ENCODE measurements at regions not wholly inside any gene's neighbourhood (a gene's known extent, or its start where the extent isn't known, plus 50 kb on each side); places are given as distances from the start of the nearest gene placed in this dataset.
A peak's percentile ranks its signal among the peaks of the same experiment; 100 is the strongest.

- TF ChIP-seq, protein P1, sequence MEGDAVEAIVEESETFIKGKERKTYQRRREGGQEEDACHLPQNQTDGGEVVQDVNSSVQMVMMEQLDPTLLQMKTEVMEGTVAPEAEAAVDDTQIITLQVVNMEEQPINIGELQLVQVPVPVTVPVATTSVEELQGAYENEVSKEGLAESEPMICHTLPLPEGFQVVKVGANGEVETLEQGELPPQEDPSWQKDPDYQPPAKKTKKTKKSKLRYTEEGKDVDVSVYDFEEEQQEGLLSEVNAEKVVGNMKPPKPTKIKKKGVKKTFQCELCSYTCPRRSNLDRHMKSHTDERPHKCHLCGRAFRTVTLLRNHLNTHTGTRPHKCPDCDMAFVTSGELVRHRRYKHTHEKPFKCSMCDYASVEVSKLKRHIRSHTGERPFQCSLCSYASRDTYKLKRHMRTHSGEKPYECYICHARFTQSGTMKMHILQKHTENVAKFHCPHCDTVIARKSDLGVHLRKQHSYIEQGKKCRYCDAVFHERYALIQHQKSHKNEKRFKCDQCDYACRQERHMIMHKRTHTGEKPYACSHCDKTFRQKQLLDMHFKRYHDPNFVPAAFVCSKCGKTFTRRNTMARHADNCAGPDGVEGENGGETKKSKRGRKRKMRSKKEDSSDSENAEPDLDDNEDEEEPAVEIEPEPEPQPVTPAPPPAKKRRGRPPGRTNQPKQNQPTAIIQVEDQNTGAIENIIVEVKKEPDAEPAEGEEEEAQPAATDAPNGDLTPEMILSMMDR (IDR thresholded peaks at IDR 0.05): no peak
- no peaks in the 10 kb centered on the region for H3K4me1 ChIP-seq (ENCODE audit: low read depth)
- no peak for DNase-seq
- no peak for ATAC-seq
- intact Hi-C loops (cut with DNase I, micrococcal nuclease): no loop called here
- no peaks in the 10 kb centered on the region for H3K36me3 ChIP-seq (ENCODE audit: low read depth)
- peaks cover 7% of the 10 kb centered on the region for H3K9me3 ChIP-seq
- no peak overlapping the region for H3K4me3 ChIP-seq
Observed at GRCh38 chr5:94010814-94011213, 269.4 kb upstream of the POU5F2 start.

GRCh38 chr5:94009161-94009560, 267.8 kb upstream of the POU5F2 start:
- TF ChIP-seq, protein P1 (IDR thresholded peaks at IDR 0.05): no peak
- Histone ChIP-seq H3K36me3 (ENCODE audit: low read depth) (no peaks in the 10 kb centered on the region), H3K9me3 (no peaks in the 10 kb centered on the region), H3K4me1 (ENCODE audit: low read depth) (no peaks in the 10 kb centered on the region), H3K4me3 (no peak overlapping the region)
- DNase-seq (no peak), ATAC-seq (no peak)
- intact Hi-C loops (cut with DNase I, micrococcal nuclease): no loop called here

- ATAC-seq (no peak), DNase-seq (no peak)
- intact Hi-C loops (cut with DNase I, micrococcal nuclease): no loop called here
- Histone ChIP-seq H3K4me1 (ENCODE audit: low read depth) (no peaks in the 10 kb centered on the region), H3K9me3 (peaks cover 13% of the 10 kb centered on the region), H3K36me3 (ENCODE audit: low read depth) (no peaks in the 10 kb centered on the region), H3K4me3 (no peak overlapping the region)
- TF ChIP-seq, protein P1 (IDR thresholded peaks at IDR 0.05): no peak
Observed at GRCh38 chr5:93998951-93999455, 257.6 kb upstream of the POU5F2 start.

- H3K36me3 ChIP-seq (ENCODE audit: low read depth): no peaks in the 10 kb centered on the region
- no peak for ATAC-seq
- no peak overlapping the region for H3K4me3 ChIP-seq
- intact Hi-C loops (cut with DNase I, micrococcal nuclease): no loop called here
- TF ChIP-seq, protein P1 (IDR thresholded peaks at IDR 0.05): no peak
- no peak for DNase-seq
- H3K9me3 ChIP-seq: peaks cover 13% of the 10 kb centered on the region
- no peaks in the 10 kb centered on the region for H3K4me1 ChIP-seq (ENCODE audit: low read depth)
Observed at GRCh38 chr5:93997562-93997961, 256.2 kb upstream of the POU5F2 start.

DNA sequence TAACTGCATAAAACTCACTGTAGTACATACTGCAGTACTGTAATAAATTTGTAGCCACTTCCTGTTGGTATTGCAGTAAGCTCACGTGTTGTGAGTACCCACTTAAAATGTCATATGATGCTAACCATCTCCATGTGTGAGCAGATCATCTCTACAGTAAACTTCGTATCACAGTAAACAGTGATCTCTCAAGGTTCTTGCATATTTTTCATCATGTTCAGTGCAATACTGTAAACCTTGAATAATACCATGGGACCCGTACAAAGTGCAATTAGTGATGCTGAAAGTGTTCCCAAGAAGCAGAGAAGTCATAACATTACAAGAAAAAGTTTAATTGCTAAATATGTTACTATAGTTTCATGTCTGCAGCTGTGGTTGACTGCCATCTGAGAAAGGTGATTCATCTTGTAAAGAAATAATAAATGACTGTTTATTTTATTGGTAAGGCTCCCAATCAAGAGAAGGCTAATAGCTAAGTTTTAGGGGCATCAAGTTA, 253.8 kb upstream of the POU5F2 start:
- Histone ChIP-seq H3K36me3 (ENCODE audit: low read depth) (no peaks in the 10 kb centered on the region), H3K9me3 (no peaks in the 10 kb centered on the region), H3K4me1 (ENCODE audit: low read depth) (no peaks in the 10 kb centered on the region), H3K4me3 (no peak overlapping the region)
- DNase-seq (no peak), ATAC-seq (peak; percentile 28)
- TF ChIP-seq, protein P1 (IDR thresholded peaks at IDR 0.05): no peak
- intact Hi-C loops (cut with DNase I, micrococcal nuclease): no loop called here

DNA sequence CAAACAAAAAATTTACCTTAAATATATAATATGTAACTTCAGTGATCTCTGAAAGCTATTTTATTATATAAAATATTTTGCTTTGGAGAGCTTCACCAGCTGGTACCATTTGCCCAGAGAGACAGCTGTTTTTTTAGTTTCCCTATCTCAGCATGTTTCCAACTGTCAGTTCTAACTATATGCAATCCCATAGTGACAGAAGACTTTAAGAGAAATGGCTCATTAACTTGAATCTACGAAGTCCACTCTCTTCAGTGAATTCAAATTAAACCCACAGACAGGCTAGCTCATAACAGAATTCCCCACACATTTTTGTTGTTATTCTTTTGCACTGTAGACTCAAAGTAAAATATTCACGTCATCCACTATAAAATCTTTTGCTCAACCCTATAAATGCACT, 251.8 kb upstream of the POU5F2 start:
- no peaks in the 10 kb centered on the region for H3K36me3 ChIP-seq (ENCODE audit: low read depth)
- ATAC-seq (no peak), DNase-seq (no peak)
- TF ChIP-seq, protein P1 (IDR thresholded peaks at IDR 0.05): no peak
- intact Hi-C loops (cut with DNase I, micrococcal nuclease): no loop called here
- H3K9me3 ChIP-seq: no peaks in the 10 kb centered on the region
- no peak overlapping the region for H3K4me3 ChIP-seq
- H3K4me1 ChIP-seq (ENCODE audit: low read depth): no peaks in the 10 kb centered on the region

Data from mucosa of descending colon (tissue), 3 donors.